Endothelial cell of umbilical vein (primary cell): ENCODE measurements at regions not wholly inside any gene's neighbourhood (a gene's known extent, or its start where the extent isn't known, plus 50 kb on each side); places are given as distances from the start of the nearest gene placed in this dataset.

ENCODE experiments used
- POLR2AphosphoS5 ChIP-seq: IDR thresholded peaks from 2 replicates; pipeline ENCODE4 v1.6.1; 2012; ENCODE audit warnings: low read depth, mild to moderate bottlenecking, control low read depth, low read length, moderate library complexity; ENCODE audit not compliant: insufficient read depth
- TF ChIP-seq, protein P1 (sequence below), 2 donors: IDR thresholded peaks; 1 replicate in 1 of 2; 2 replicates in 1 of 2; pipeline ENCODE4 v1.5.1; 2011; ENCODE audit warnings: low read length in 2 of 2, mild to moderate bottlenecking in 2 of 2, moderate library complexity in 2 of 2, control low read depth in 1 of 2, inconsistent platforms in 1 of 2, low read depth in 1 of 2; ENCODE audit not compliant: insufficient read depth in 1 of 2; ENCODE audit errors: extremely low read depth in 1 of 2

DNA sequence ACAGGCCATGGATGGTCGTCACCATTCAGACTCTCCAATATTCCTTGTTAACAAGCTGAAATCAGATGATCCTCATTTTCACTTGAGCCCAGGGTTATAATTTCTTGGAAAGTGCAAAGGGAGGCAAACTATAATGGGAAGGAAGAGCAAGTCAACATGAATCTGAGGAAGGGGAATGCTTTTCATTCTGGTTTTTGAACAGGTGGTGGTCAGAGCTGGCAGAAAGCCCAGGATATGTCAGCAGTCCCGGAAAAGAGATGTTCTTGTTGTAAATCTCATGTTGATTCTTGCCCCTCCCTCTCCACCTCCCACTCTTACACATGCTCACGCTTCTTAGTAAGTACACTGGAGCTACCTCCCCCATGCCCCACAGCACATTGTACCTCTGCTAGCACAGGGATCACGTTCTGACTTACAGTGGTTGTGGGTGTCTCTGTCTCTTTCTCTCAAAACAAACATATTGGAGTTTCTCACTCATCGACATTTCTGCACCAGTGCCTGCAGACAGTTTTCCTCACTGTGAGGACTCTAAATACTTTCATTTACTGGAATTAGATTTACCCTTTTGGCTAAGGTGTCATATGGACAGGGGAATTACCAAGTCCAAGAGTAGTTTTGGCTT is 77.6 kb downstream of the XCL2 start:
- TF ChIP-seq, protein P1, sequence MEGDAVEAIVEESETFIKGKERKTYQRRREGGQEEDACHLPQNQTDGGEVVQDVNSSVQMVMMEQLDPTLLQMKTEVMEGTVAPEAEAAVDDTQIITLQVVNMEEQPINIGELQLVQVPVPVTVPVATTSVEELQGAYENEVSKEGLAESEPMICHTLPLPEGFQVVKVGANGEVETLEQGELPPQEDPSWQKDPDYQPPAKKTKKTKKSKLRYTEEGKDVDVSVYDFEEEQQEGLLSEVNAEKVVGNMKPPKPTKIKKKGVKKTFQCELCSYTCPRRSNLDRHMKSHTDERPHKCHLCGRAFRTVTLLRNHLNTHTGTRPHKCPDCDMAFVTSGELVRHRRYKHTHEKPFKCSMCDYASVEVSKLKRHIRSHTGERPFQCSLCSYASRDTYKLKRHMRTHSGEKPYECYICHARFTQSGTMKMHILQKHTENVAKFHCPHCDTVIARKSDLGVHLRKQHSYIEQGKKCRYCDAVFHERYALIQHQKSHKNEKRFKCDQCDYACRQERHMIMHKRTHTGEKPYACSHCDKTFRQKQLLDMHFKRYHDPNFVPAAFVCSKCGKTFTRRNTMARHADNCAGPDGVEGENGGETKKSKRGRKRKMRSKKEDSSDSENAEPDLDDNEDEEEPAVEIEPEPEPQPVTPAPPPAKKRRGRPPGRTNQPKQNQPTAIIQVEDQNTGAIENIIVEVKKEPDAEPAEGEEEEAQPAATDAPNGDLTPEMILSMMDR (IDR thresholded peaks at IDR 0.05; ENCODE audit: extremely low read depth in 1 of 2, insufficient read depth in 1 of 2, low read depth in 1 of 2, low read length in 2 of 2), result no peak
- TF ChIP-seq POLR2AphosphoS5, result no peak
